Breast epithelium (tissue), 3 donors: ENCODE measurements at regions not wholly inside any gene's neighbourhood (a gene's known extent, or its start where the extent isn't known, plus 50 kb on each side); places are given as distances from the start of the nearest gene placed in this dataset.

Experiments used
- CTCF ChIP-seq, 3 donors: fragments of 450-650 bp; IDR thresholded peaks; one replicate each; pipeline ENCODE4 v1.5.1; 2016 to 2017; ENCODE audit warnings: antibody characterized with exemption in 3 of 3, mild to moderate bottlenecking in 3 of 3, moderate library complexity in 3 of 3
- POLR2A ChIP-seq: fragments of 450-650 bp; IDR thresholded peaks from one replicate; pipeline ENCODE4 v1.6.1; 2016; ENCODE audit warnings: antibody characterized with exemption, mild to moderate bottlenecking, moderate library complexity
- POLR2AphosphoS5 ChIP-seq, 3 donors: sonication (generic); formaldehyde crosslinking; IDR thresholded peaks; one replicate each; pipeline ENCODE4 v1.6.1; 2017; ENCODE audit warnings: antibody characterized with exemption in 3 of 3

- TF ChIP-seq POLR2A (no peak), CTCF (IDR thresholded peaks at IDR 0.05) (no peak), POLR2AphosphoS5 (IDR thresholded peaks at IDR 0.05) (no peak)
Observed at GRCh38 chr5:39619168-39619818, 194.5 kb upstream of the DAB2 start.
